HT-29 (cell line): ENCODE measurements at regions not wholly inside any gene's neighbourhood (a gene's known extent, or its start where the extent isn't known, plus 50 kb on each side); places are given as distances from the start of the nearest gene placed in this dataset.

ENCODE experiments used
- DNase-seq: peaks from one replicate; pipeline ENCODE4 v3.0.0-alpha.2; 2015; ENCODE audit warnings: low spot score

GRCh38 chr2:105573490-105573889 is 171.2 kb upstream of the NCK2 start:
- no peak for DNase-seq

- DNase-seq = no peak
These were observed 172.7 kb upstream of the FHL2 start for GRCh38 chr2:105571445-105571987.

- no peak for DNase-seq
These were observed 171.9 kb upstream of the FHL2 start for GRCh38 chr2:105570757-105571156.

- DNase-seq = no peak
These were observed 171.5 kb upstream of the FHL2 start for GRCh38 chr2:105570326-105570725.

- DNase-seq = no peak
These were observed 170.8 kb upstream of the FHL2 start for GRCh38 chr2:105569606-105570005.

- no peak for DNase-seq
These were observed 169.2 kb upstream of the FHL2 start for GRCh38 chr2:105567996-105568494.

- no peak for DNase-seq
These were observed 164.3 kb upstream of the FHL2 start for GRCh38 chr2:105563000-105563719.

GRCh38 chr2:105561401-105561800 is 162.6 kb upstream of the FHL2 start:
- no peak for DNase-seq

- no peak for DNase-seq
These were observed 161.3 kb upstream of the FHL2 start for GRCh38 chr2:105560157-105560556.

GRCh38 chr2:105557021-105557920 is 158.4 kb upstream of the FHL2 start:
- DNase-seq = no peak

GRCh38 chr2:105556366-105556765 is 157.5 kb upstream of the FHL2 start:
- no peak for DNase-seq

- no peak for DNase-seq
These were observed 155.4 kb upstream of the FHL2 start for GRCh38 chr2:105554235-105554634.

GRCh38 chr2:105553538-105554196 is 154.8 kb upstream of the FHL2 start:
- peak; percentile 17 for DNase-seq

GRCh38 chr2:105546628-105546974 is 147.8 kb upstream of the FHL2 start:
- no peak for DNase-seq

- DNase-seq = peak; percentile 87
These were observed 147.1 kb upstream of the FHL2 start for GRCh38 chr2:105545730-105546627.

GRCh38 chr2:105544591-105545377 is 145.9 kb upstream of the FHL2 start:
- DNase-seq = no peak

- DNase-seq = peak; percentile 30
These were observed 142.6 kb upstream of the FHL2 start for GRCh38 chr2:105541189-105542050.

GRCh38 chr2:105540642-105541041 is 141.8 kb upstream of the FHL2 start:
- DNase-seq = no peak

GRCh38 chr2:105539331-105539730 is 140.5 kb upstream of the FHL2 start:
- no peak for DNase-seq
